ENCODE measurements at regions not wholly inside any gene's neighbourhood (a gene's known extent, or its start where the extent isn't known, plus 50 kb on each side); places are given as distances from the start of the nearest gene placed in this dataset.

- no peaks in the 10 kb centered on the region for H3K27me3 Mint-ChIP-seq
- H3K9me3 Mint-ChIP-seq = no peaks in the 10 kb centered on the region
- H3K4me1 Mint-ChIP-seq = peaks cover 0 to 6% (median 4%) of the 10 kb centered on the region in 3 donors
- H3K27ac Mint-ChIP-seq = no peak overlapping the region
- no peak overlapping the region for H3K4me3 Mint-ChIP-seq
- H3K36me3 Mint-ChIP-seq = peaks cover 2% of the 10 kb centered on the region
Measured at GRCh38 chr3:152621967-152622810, 212.7 kb upstream of the P2RY1 start.

GRCh38 chr3:152622811-152623167 is 212.1 kb upstream of the P2RY1 start:
- peaks cover 2% of the 10 kb centered on the region for H3K36me3 Mint-ChIP-seq
- no peaks in the 10 kb centered on the region for H3K27me3 Mint-ChIP-seq
- no peak overlapping the region for H3K27ac Mint-ChIP-seq
- no peak overlapping the region for H3K4me3 Mint-ChIP-seq
- H3K4me1 Mint-ChIP-seq = peaks cover 0 to 6% (median 4%) of the 10 kb centered on the region in 3 donors
- H3K9me3 Mint-ChIP-seq = no peaks in the 10 kb centered on the region

GRCh38 chr3:152623286-152623911 is 211.5 kb upstream of the P2RY1 start:
- H3K27me3 Mint-ChIP-seq = no peaks in the 10 kb centered on the region
- peaks cover 2% of the 10 kb centered on the region for H3K36me3 Mint-ChIP-seq
- no peak overlapping the region for H3K27ac Mint-ChIP-seq
- H3K4me3 Mint-ChIP-seq = no peak overlapping the region
- H3K9me3 Mint-ChIP-seq = no peaks in the 10 kb centered on the region
- H3K4me1 Mint-ChIP-seq = peaks cover 0 to 6% (median 4%) of the 10 kb centered on the region in 3 donors

- peaks cover 0 to under 1% (median 0%) of the 10 kb centered on the region in 3 donors for H3K4me1 Mint-ChIP-seq
- no peaks in the 10 kb centered on the region for H3K27me3 Mint-ChIP-seq
- H3K36me3 Mint-ChIP-seq = no peaks in the 10 kb centered on the region
- no peak overlapping the region for H3K27ac Mint-ChIP-seq
- no peak overlapping the region for H3K4me3 Mint-ChIP-seq
- peaks cover 6 to 7% (median 6%) of the 10 kb centered on the region in 3 donors for H3K9me3 Mint-ChIP-seq
Measured at GRCh38 chr3:152626226-152626625, 208.7 kb upstream of the P2RY1 start.

GRCh38 chr3:152628496-152628895 is 206.4 kb upstream of the P2RY1 start:
- Mint-ChIP-seq H3K4me1 (no peaks in the 10 kb centered on the region), H3K4me3 (no peak overlapping the region), H3K36me3 (no peaks in the 10 kb centered on the region), H3K27me3 (peaks cover 5% of the 10 kb centered on the region), H3K9me3 (peaks cover 9 to 10% (median 9%) of the 10 kb centered on the region in 3 donors), H3K27ac (no peak overlapping the region)

GRCh38 chr3:152629363-152630122 is 205.4 kb upstream of the P2RY1 start:
- Mint-ChIP-seq H3K27me3 (peaks cover 6% of the 10 kb centered on the region), H3K4me3 (no peak overlapping the region), H3K4me1 (no peaks in the 10 kb centered on the region), H3K36me3 (no peaks in the 10 kb centered on the region), H3K27ac (no peak overlapping the region), H3K9me3 (peaks cover 9 to 10% (median 9%) of the 10 kb centered on the region in 3 donors)

GRCh38 chr3:152635389-152635788 is 199.5 kb upstream of the P2RY1 start:
- Mint-ChIP-seq H3K4me1 (no peaks in the 10 kb centered on the region), H3K9me3 (peaks cover 3 to 7% (median 5%) of the 10 kb centered on the region in 3 donors), H3K4me3 (no peak overlapping the region), H3K36me3 (no peaks in the 10 kb centered on the region), H3K27ac (no peak overlapping the region), H3K27me3 (peaks cover 11% of the 10 kb centered on the region)

- H3K36me3 Mint-ChIP-seq = no peaks in the 10 kb centered on the region
- peaks cover 2 to 3% (median 2%) of the 10 kb centered on the region in 3 donors for H3K9me3 Mint-ChIP-seq
- no peak overlapping the region for H3K4me3 Mint-ChIP-seq
- H3K27ac Mint-ChIP-seq = no peak overlapping the region
- no peaks in the 10 kb centered on the region for H3K4me1 Mint-ChIP-seq
- H3K27me3 Mint-ChIP-seq = peaks cover 11% of the 10 kb centered on the region
Measured at GRCh38 chr3:152636651-152637050, 198.3 kb upstream of the P2RY1 start.

GRCh38 chr3:152638214-152638613 is 196.7 kb upstream of the P2RY1 start:
- Mint-ChIP-seq H3K27me3 (peaks cover 8% of the 10 kb centered on the region), H3K9me3 (no peaks in the 10 kb centered on the region), H3K36me3 (no peaks in the 10 kb centered on the region), H3K4me3 (no peak overlapping the region), H3K27ac (no peak overlapping the region), H3K4me1 (no peaks in the 10 kb centered on the region)

GRCh38 chr3:152638707-152639450 is 196.1 kb upstream of the P2RY1 start:
- H3K27ac Mint-ChIP-seq = no peak overlapping the region
- no peaks in the 10 kb centered on the region for H3K36me3 Mint-ChIP-seq
- H3K4me1 Mint-ChIP-seq = no peaks in the 10 kb centered on the region
- peaks cover 5% of the 10 kb centered on the region for H3K27me3 Mint-ChIP-seq
- no peak overlapping the region for H3K4me3 Mint-ChIP-seq
- H3K9me3 Mint-ChIP-seq = peaks cover 0 to 3% (median 0%) of the 10 kb centered on the region in 3 donors

- H3K4me1 Mint-ChIP-seq = no peaks in the 10 kb centered on the region
- H3K9me3 Mint-ChIP-seq = peaks cover 3 to 9% (median 3%) of the 10 kb centered on the region in 3 donors
- no peak overlapping the region for H3K27ac Mint-ChIP-seq
- peaks cover 6% of the 10 kb centered on the region for H3K27me3 Mint-ChIP-seq
- H3K36me3 Mint-ChIP-seq = no peaks in the 10 kb centered on the region
- no peak overlapping the region for H3K4me3 Mint-ChIP-seq
Measured at GRCh38 chr3:152641198-152641597, 193.7 kb upstream of the P2RY1 start.

GRCh38 chr3:152642658-152643057 is 192.3 kb upstream of the P2RY1 start:
- Mint-ChIP-seq H3K27me3 (peaks cover 11% of the 10 kb centered on the region), H3K36me3 (no peaks in the 10 kb centered on the region), H3K4me3 (no peak overlapping the region), H3K4me1 (no peaks in the 10 kb centered on the region), H3K9me3 (peaks cover 3 to 9% (median 3%) of the 10 kb centered on the region in 3 donors), H3K27ac (no peak overlapping the region)

GRCh38 chr3:152644478-152644877 is 190.5 kb upstream of the P2RY1 start:
- peaks cover 3 to 9% (median 3%) of the 10 kb centered on the region in 3 donors for H3K9me3 Mint-ChIP-seq
- no peak overlapping the region for H3K27ac Mint-ChIP-seq
- no peaks in the 10 kb centered on the region for H3K36me3 Mint-ChIP-seq
- H3K27me3 Mint-ChIP-seq = peaks cover 7% of the 10 kb centered on the region
- peaks cover 0 to 2% (median 0%) of the 10 kb centered on the region in 3 donors for H3K4me1 Mint-ChIP-seq
- no peak overlapping the region for H3K4me3 Mint-ChIP-seq

- peaks cover 3 to 9% (median 3%) of the 10 kb centered on the region in 3 donors for H3K9me3 Mint-ChIP-seq
- no peak overlapping the region for H3K27ac Mint-ChIP-seq
- H3K27me3 Mint-ChIP-seq = peaks cover 7% of the 10 kb centered on the region
- H3K4me3 Mint-ChIP-seq = no peak overlapping the region
- no peaks in the 10 kb centered on the region for H3K36me3 Mint-ChIP-seq
- H3K4me1 Mint-ChIP-seq = peaks cover 0 to 3% (median 2%) of the 10 kb centered on the region in 3 donors
Measured at GRCh38 chr3:152646004-152646403, 188.9 kb upstream of the P2RY1 start.
